ENCODE measurements at regions not wholly inside any gene's neighbourhood (a gene's known extent, or its start where the extent isn't known, plus 50 kb on each side); places are given as distances from the start of the nearest gene placed in this dataset.

- no peak for DNase-seq
Observed at GRCh38 chr12:24020397-24021163, 71.1 kb upstream of the SOX5 start.

- DNase-seq: no peak
Observed at GRCh38 chr12:24015833-24016160, 66.3 kb upstream of the SOX5 start.

- no peak for DNase-seq
Observed at GRCh38 chr12:24014915-24015832, 65.7 kb upstream of the SOX5 start.

- DNase-seq: no peak
Observed at GRCh38 chr12:24014240-24014639, 64.8 kb upstream of the SOX5 start.

GRCh38 chr12:24012528-24012927 lies 63.1 kb upstream of the SOX5 start:
- no peak for DNase-seq

GRCh38 chr12:24011927-24012507 lies 62.5 kb upstream of the SOX5 start:
- no peak for DNase-seq

- DNase-seq: no peak
Observed at GRCh38 chr12:24008166-24008565, 58.7 kb upstream of the SOX5 start.

Data from amniotic stem cell (primary cell).